MCF 10A (cell line): ENCODE measurements at regions not wholly inside any gene's neighbourhood (a gene's known extent, or its start where the extent isn't known, plus 50 kb on each side); places are given as distances from the start of the nearest gene placed in this dataset.

Source experiments
- BruUV-seq: library from RNA; stranded (reverse); fragments of 400-500 nt; replicated peaks from 2 replicates; lab custom pipeline; 2021; lab: Mats Ljungman, UMichigan
- CTCF ChIA-PET: fragments of 300-600 bp; sonication (Branson Sonifier 250); formaldehyde crosslinking; extraction: SDS; loops from one replicate; lab custom pipeline; 2021; ENCODE audit warnings: antibody characterized with exemption, inconsistent platforms; lab: Yijun Ruan, JAX
- POLR2A ChIA-PET: fragments of 300-600, 350-650 bp; sonication (Branson Sonifier 250); formaldehyde crosslinking; extraction: SDS; loops from one replicate; lab custom pipeline; 2020; ENCODE audit warnings: antibody characterized with exemption, inconsistent platforms; lab: Yijun Ruan, JAX
- DNase-seq: peaks from one replicate; pipeline ENCODE4 v3.0.0-alpha.2; 2018; ENCODE audit not compliant: unreplicated experiment
- H3K27ac Mint-ChIP-seq: one replicate; pipeline ENCODE4 v1.8.0; 2022; ENCODE audit warnings: mild to moderate bottlenecking, low read depth, mixed read lengths; ENCODE audit not compliant: unreplicated experiment
- H3K27me3 Mint-ChIP-seq: one replicate; pipeline ENCODE4 v1.8.0; 2022; ENCODE audit warnings: mixed read lengths; ENCODE audit not compliant: insufficient read depth, unreplicated experiment
- H3K36me3 Mint-ChIP-seq: one replicate; pipeline ENCODE4 v1.8.0; 2022; ENCODE audit warnings: mild to moderate bottlenecking, moderate library complexity, mixed read lengths; ENCODE audit not compliant: insufficient read depth, unreplicated experiment
- H3K4me1 Mint-ChIP-seq: one replicate; pipeline ENCODE4 v1.8.0; 2022; ENCODE audit warnings: mixed read lengths; ENCODE audit not compliant: insufficient read depth, unreplicated experiment
- H3K4me3 Mint-ChIP-seq: one replicate; pipeline ENCODE4 v1.8.0; 2022; ENCODE audit warnings: mild to moderate bottlenecking, moderate library complexity, mixed read lengths; ENCODE audit not compliant: unreplicated experiment
- H3K9me3 Mint-ChIP-seq: one replicate; pipeline ENCODE4 v1.8.0; 2022; ENCODE audit warnings: mixed read lengths; ENCODE audit not compliant: unreplicated experiment
- CTCF ChIP-seq: fragments of 200-600 bp; IDR thresholded peaks from one replicate; pipeline ENCODE4 v1.8.0; 2022; ENCODE audit warnings: antibody characterized with exemption, mild to moderate bottlenecking; ENCODE audit not compliant: unreplicated experiment
- intact Hi-C: fragments of 100-400 bp; cut with micrococcal nuclease; formaldehyde crosslinking; loops from 2 replicates; pipeline ENCODE4 v1.14.1; 2022

- Mint-ChIP-seq H3K4me3 (no peak overlapping the region), H3K27me3 (peaks cover 12% of the 10 kb centered on the region), H3K27ac (no peak overlapping the region), H3K4me1 (peaks cover 8% of the 10 kb centered on the region), H3K36me3 (no peaks in the 10 kb centered on the region), H3K9me3 (no peaks in the 10 kb centered on the region)
- POLR2A ChIA-PET: no interaction called here
- CTCF ChIA-PET: interaction anchor here (0.6 to 1.3 kb wide), 3 partner anchors 13 to 120 kb away, joined by 3 read pairs; no protein-coding TSS in a partner anchor
- no peak for DNase-seq
- intact Hi-C loops: no loop called here
- no peak for TF ChIP-seq CTCF
- BruUV-seq: no TSS peak
Measured at GRCh38 chr4:7138223-7139166, 53.8 kb upstream of the SORCS2 start.

- H3K4me1 Mint-ChIP-seq: peaks cover 8% of the 10 kb centered on the region
- H3K9me3 Mint-ChIP-seq: no peaks in the 10 kb centered on the region
- peaks cover 12% of the 10 kb centered on the region for H3K27me3 Mint-ChIP-seq
- DNase-seq: no peak
- no peak for TF ChIP-seq CTCF
- H3K27ac Mint-ChIP-seq: no peak overlapping the region
- intact Hi-C loops: no loop called here
- H3K36me3 Mint-ChIP-seq: no peaks in the 10 kb centered on the region
- POLR2A ChIA-PET: interaction anchor here (0.7 kb wide), 1 partner anchor 174 kb away, joined by 3 read pairs; no protein-coding TSS in a partner anchor
- CTCF ChIA-PET: no interaction called here
- no peak overlapping the region for H3K4me3 Mint-ChIP-seq
- no TSS peak for BruUV-seq
Measured at GRCh38 chr4:7137326-7138200, 54.8 kb upstream of the SORCS2 start.

GRCh38 chr4:7136351-7136750 lies 56.0 kb upstream of the SORCS2 start:
- Mint-ChIP-seq H3K36me3 (no peaks in the 10 kb centered on the region), H3K4me3 (no peak overlapping the region), H3K9me3 (no peaks in the 10 kb centered on the region), H3K4me1 (peaks cover 8% of the 10 kb centered on the region), H3K27me3 (peaks cover 12% of the 10 kb centered on the region), H3K27ac (no peak overlapping the region)
- BruUV-seq: no TSS peak
- no peak for DNase-seq
- POLR2A ChIA-PET: no interaction called here
- TF ChIP-seq CTCF: no peak
- intact Hi-C loops: no loop called here
- CTCF ChIA-PET: interaction anchor here (0.5 kb wide), 1 partner anchor 70 kb away, joined by 3 read pairs; no protein-coding TSS in a partner anchor

GRCh38 chr4:7135389-7135746 lies 57.0 kb upstream of the SORCS2 start:
- ChIA-PET POLR2A (interaction anchor here (0.5 kb wide), 1 partner anchor 22 kb away, joined by 3 read pairs; no protein-coding TSS in a partner anchor), CTCF (no interaction called here)
- peaks cover 12% of the 10 kb centered on the region for H3K27me3 Mint-ChIP-seq
- intact Hi-C loops: no loop called here
- no peak for TF ChIP-seq CTCF
- no peak overlapping the region for H3K4me3 Mint-ChIP-seq
- no peak overlapping the region for H3K27ac Mint-ChIP-seq
- peaks cover 8% of the 10 kb centered on the region for H3K4me1 Mint-ChIP-seq
- BruUV-seq: no TSS peak
- H3K36me3 Mint-ChIP-seq: no peaks in the 10 kb centered on the region
- DNase-seq: no peak
- H3K9me3 Mint-ChIP-seq: no peaks in the 10 kb centered on the region
